Spinal cord (tissue), 9 donors: ENCODE measurements at regions not wholly inside any gene's neighbourhood (a gene's known extent, or its start where the extent isn't known, plus 50 kb on each side); places are given as distances from the start of the nearest gene placed in this dataset.

Source experiments
- DNase-seq, 6 donors: peaks; one replicate each; pipeline versions ENCODE4 v3.0.0 to v3.0.0-alpha.2; 2013 to 2015; ENCODE audit warnings: low spot score in 6 of 6, low read depth in 4 of 6
- H3K27ac ChIP-seq: one replicate; pipeline ENCODE4 v1.5.1; 2013; ENCODE audit warnings: low read depth, low read length, control low read depth
- H3K27me3 ChIP-seq: one replicate; pipeline ENCODE4 v1.6.1; 2013; ENCODE audit warnings: low read length; ENCODE audit not compliant: control insufficient read depth, insufficient read depth
- H3K36me3 ChIP-seq: one replicate; pipeline ENCODE4 v1.6.1; 2013; ENCODE audit warnings: low read length; ENCODE audit not compliant: control insufficient read depth, insufficient read depth
- H3K4me1 ChIP-seq: one replicate; pipeline ENCODE4 v1.6.1; 2013; ENCODE audit warnings: low read length; ENCODE audit not compliant: control insufficient read depth, insufficient read depth
- H3K4me3 ChIP-seq: one replicate; pipeline ENCODE4 v1.5.1; 2013; ENCODE audit warnings: low read depth, low read length, control low read depth
- H3K9me3 ChIP-seq: one replicate; pipeline ENCODE4 v1.6.1; 2013; ENCODE audit warnings: low read length; ENCODE audit not compliant: control insufficient read depth, insufficient read depth
- WGBS: methylation state at CpG from one replicate; pipeline ENCODE4 v1.1.5; 2013; ENCODE audit warnings: missing lambda C conversion rate; ENCODE audit not compliant: insufficient coverage; 5-methylcytosine and 5-hydroxymethylcytosine counted together
- donor health status: healthy.

DNA sequence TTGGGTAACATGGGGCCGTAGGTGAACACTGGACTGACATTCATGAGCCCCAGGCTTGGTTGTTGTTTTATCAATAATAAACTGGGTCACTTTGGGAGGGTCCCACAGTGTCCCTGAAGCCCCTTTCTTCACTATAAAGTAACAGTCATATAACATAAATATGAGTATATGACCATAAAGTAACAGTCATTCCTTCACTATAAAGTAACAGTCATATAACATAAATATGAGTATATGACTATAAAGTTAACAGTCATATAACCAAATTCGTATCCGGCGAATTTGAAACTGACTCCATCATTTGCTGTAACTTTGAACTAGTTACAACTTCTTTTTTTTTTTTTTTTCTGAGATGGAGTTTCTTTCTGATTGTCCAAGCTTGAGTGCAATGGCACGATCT, 210.3 kb downstream of the KATNAL1 start:
- 100% methylated on average over 1 of the region's 5 CpGs for WGBS
- no peaks in the 10 kb centered on the region for H3K27me3 ChIP-seq

DNA sequence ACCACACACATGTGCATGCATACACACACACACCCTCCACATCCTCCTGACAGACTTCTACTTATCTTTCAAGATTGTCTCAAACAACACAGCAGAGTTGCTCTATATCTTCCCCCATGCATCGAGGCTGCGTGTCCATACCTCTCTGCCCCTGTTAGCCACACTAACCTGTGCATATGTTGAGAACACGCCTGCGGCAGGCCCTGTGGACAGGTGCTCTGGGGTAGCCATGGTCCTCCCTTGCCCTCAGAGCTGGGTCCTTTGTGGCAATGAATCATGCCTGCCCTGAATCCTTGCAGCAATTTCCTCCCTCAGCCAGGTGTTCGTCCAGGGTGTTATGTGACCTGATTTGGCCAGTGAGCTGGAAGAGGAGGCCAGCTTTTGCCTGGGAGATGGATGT, 213.3 kb downstream of the KATNAL1 start:
- no peak overlapping the region for H3K4me3 ChIP-seq
- no peak for DNase-seq
- H3K36me3 ChIP-seq: no peaks in the 10 kb centered on the region
- H3K9me3 ChIP-seq: no peaks in the 10 kb centered on the region
- no peaks in the 10 kb centered on the region for H3K4me1 ChIP-seq
- no peaks in the 10 kb centered on the region for H3K27me3 ChIP-seq
- no peak overlapping the region for H3K27ac ChIP-seq
- 94% methylated on average over 4 of the region's 5 CpGs for WGBS

More for the DNA sequence above, 210.3 kb downstream of the KATNAL1 start:
- H3K36me3 ChIP-seq: no peaks in the 10 kb centered on the region
- no peaks in the 10 kb centered on the region for H3K9me3 ChIP-seq
- H3K4me1 ChIP-seq: no peaks in the 10 kb centered on the region
- H3K27ac ChIP-seq: no peak overlapping the region
- H3K4me3 ChIP-seq: no peak overlapping the region
- DNase-seq: no peak

DNA sequence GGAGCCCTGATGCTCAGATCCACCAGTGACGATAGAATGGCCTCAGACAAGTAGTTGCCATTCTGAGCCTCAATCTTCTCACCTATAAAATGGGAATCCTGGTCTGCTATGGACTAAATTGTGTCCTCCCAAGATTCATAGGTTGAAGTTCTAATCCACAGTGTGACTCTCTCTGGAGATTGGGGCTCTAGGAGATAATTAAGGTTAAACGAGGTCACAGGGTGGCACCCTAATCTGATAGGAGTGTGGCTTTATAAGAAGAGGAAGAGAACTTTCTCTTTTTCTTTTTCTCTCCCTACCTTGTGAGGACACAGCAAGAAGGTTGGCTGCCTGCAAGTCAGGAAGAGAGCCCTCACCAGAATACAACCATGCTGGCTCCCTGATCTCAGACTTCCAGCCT, 214.1 kb downstream of the KATNAL1 start:
- Histone ChIP-seq H3K27me3 (no peaks in the 10 kb centered on the region), H3K4me1 (no peaks in the 10 kb centered on the region), H3K36me3 (no peaks in the 10 kb centered on the region), H3K27ac (no peak overlapping the region), H3K9me3 (no peaks in the 10 kb centered on the region), H3K4me3 (no peak overlapping the region)
- DNase-seq: no peak
- WGBS: 100% methylated on average over 1 of the region's 2 CpGs

GRCh38 chr13:30091691-30092090, 215.7 kb downstream of the KATNAL1 start:
- WGBS: 72% methylated on average over 3 of the region's 4 CpGs
- Histone ChIP-seq H3K9me3 (no peaks in the 10 kb centered on the region), H3K27ac (no peak overlapping the region), H3K27me3 (no peaks in the 10 kb centered on the region), H3K4me3 (no peak overlapping the region), H3K4me1 (no peaks in the 10 kb centered on the region), H3K36me3 (no peaks in the 10 kb centered on the region)
- DNase-seq: no peak

DNA sequence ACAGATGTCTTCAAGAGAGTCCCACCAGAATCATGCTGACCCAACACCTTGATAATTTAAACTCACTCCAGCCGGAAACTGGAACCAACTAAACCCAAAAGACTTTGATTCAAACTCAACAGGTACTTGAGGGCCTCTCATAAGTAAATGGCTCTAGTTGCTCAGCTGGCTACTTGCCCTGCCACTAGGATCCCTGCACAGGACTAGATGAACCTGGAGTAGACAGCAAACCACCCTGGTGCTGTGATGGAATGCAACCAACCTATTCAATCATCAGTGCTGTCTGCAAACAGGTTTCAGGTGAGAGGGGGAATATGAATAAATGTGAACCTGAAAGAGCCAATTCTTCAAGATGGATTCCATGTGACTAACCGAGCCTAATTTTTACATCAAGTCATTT, 216.3 kb downstream of the KATNAL1 start:
- 100% methylated on average over 2 of the region's 2 CpGs for WGBS
- Histone ChIP-seq H3K27me3 (no peaks in the 10 kb centered on the region), H3K9me3 (no peaks in the 10 kb centered on the region), H3K36me3 (no peaks in the 10 kb centered on the region), H3K4me3 (no peak overlapping the region), H3K4me1 (no peaks in the 10 kb centered on the region), H3K27ac (no peak overlapping the region)
- no peak for DNase-seq

DNA sequence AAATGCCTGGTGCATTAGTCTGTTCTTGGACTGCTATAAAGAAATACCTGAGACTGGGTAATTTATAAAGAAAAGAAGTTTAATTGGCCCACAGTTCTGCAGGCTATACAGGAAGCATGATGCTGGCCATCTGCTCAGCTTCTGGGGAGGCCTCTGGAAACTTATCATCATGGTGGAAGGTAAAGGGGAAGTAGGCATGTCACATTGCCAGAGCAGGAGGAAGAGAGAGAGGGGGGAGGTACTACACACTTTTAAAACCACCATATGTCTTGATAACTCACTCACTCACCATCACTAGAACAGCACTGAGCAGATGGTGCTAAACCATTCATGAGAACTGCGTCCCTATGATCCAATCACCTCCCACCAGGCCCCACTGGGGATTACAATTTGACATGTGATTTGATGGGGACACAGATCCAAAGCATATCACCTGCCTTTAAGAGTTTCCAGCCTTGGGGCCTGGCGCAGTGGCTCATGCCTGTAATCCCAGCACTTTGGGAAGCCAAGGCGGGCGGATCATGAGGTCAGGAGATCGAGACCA, 219.0 kb downstream of the KATNAL1 start:
- Histone ChIP-seq H3K36me3 (no peaks in the 10 kb centered on the region), H3K4me3 (no peak overlapping the region), H3K27me3 (no peaks in the 10 kb centered on the region), H3K4me1 (no peaks in the 10 kb centered on the region), H3K27ac (no peak overlapping the region), H3K9me3 (no peaks in the 10 kb centered on the region)
- WGBS: 88% methylated on average over 2 of the region's 5 CpGs
- no peak for DNase-seq

DNA sequence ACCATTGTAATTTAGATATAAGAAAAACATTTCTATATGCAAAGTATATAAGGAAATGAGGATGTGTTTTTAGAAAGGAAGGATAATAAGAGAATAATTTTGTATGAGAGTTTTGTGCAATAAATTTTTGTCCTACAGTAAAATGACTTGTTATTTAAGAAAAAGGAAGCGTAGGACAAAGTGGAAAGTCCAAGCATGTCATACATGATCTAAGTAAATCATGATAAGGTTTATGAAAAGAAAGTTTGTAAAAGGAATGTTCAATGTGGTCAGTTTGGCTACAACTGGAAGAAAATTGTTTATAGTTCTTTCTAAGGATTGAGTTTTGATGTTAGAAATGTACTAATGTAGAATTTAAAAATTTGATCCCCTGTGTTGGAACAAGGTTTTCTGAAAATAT, 222.3 kb downstream of the KATNAL1 start:
- Histone ChIP-seq H3K27ac (no peak overlapping the region), H3K27me3 (no peaks in the 10 kb centered on the region), H3K4me1 (no peaks in the 10 kb centered on the region), H3K4me3 (no peak overlapping the region), H3K36me3 (no peaks in the 10 kb centered on the region), H3K9me3 (no peaks in the 10 kb centered on the region)
- DNase-seq: no peak
- WGBS: 75% methylated on average over 1 of the region's 1 CpG

DNA sequence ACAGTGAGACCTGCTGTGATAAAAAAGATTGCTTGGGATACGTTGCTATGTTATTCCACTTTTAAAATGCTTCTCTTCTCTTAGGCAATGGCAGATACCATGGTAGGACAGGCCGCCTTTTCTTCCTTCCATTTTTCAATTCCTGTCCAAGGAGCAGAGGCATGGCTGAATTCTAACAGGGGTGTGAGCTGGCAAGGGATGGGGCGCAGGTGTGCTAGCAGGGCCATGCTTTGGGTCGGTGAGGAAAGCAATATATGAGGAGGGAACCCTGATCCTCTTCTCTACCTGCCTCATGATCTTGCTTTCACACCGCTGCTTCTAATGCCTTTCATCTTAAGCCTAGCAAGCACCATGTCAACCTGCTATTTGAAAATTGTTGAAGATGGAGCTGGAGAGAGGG, 225.0 kb downstream of the KATNAL1 start:
- peaks cover 13% of the 10 kb centered on the region for H3K4me1 ChIP-seq
- no peaks in the 10 kb centered on the region for H3K36me3 ChIP-seq
- H3K4me3 ChIP-seq: no peak overlapping the region
- H3K9me3 ChIP-seq: no peaks in the 10 kb centered on the region
- DNase-seq: no peak
- no peaks in the 10 kb centered on the region for H3K27me3 ChIP-seq
- H3K27ac ChIP-seq: no peak overlapping the region
- 67% methylated on average over 1 of the region's 5 CpGs for WGBS

- no peak overlapping the region for H3K4me3 ChIP-seq
- no peaks in the 10 kb centered on the region for H3K27me3 ChIP-seq
- H3K4me1 ChIP-seq: peaks cover 13% of the 10 kb centered on the region
- no peak overlapping the region for H3K27ac ChIP-seq
- H3K9me3 ChIP-seq: no peaks in the 10 kb centered on the region
- H3K36me3 ChIP-seq: no peaks in the 10 kb centered on the region
- DNase-seq: no peak
Observed at GRCh38 chr13:30081331-30081730, 226.0 kb downstream of the KATNAL1 start.

DNA sequence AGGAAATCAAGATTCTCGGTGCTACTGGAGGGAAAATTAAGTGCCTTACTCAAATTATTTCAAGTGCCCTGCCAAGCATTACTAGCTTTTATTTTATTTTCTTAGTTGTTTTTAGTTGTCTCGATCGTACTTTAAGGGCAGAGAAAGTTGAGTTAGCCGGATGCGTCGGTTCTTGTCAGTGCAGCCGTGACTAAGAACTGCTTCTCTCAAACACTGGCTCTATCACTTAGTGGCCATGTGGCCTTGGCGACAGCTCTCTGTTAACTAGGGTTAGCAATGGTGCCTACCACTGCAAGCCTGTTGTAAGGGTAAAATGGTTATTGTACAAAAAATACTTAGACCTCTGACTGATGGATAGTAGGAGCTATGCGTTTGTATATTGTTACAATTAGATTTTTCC, 227.8 kb downstream of the KATNAL1 start:
- H3K27ac ChIP-seq: no peak overlapping the region
- no peak overlapping the region for H3K4me3 ChIP-seq
- H3K9me3 ChIP-seq: no peaks in the 10 kb centered on the region
- no peaks in the 10 kb centered on the region for H3K27me3 ChIP-seq
- DNase-seq: peak in 1 of 6 donors; percentile 12
- peaks cover 13% of the 10 kb centered on the region for H3K4me1 ChIP-seq
- whole genome bisulfite sequencing: 83% methylated on average over 4 of the region's 9 CpGs
- no peaks in the 10 kb centered on the region for H3K36me3 ChIP-seq
